ENCODE measurements at regions not wholly inside any gene's neighbourhood (a gene's known extent, or its start where the extent isn't known, plus 50 kb on each side); places are given as distances from the start of the nearest gene placed in this dataset.

- TF ChIP-seq CHD1 (IDR thresholded peaks at IDR 0.05; ENCODE audit: low read depth, low read length): no peak
- peak; percentile 52; the same call in 1 of the 2 replicates for TF ChIP-seq KDM1A (IDR thresholded peaks at IDR 0.05; ENCODE audit: borderline replicate concordance, low read length)
- no peak for TF ChIP-seq HDAC2 (IDR thresholded peaks at IDR 0.05; ENCODE audit: borderline replicate concordance in 1 of 2, low read depth in 2 of 2, low read length in 2 of 2)
- H3K4me2 ChIP-seq (ENCODE audit: insufficient read depth in 1 of 2, low read depth in 2 of 2, low read length in 2 of 2): no peak overlapping the region
- H3K79me2 ChIP-seq (ENCODE audit: control insufficient read depth in 1 of 2, insufficient read depth in 2 of 2, low read length in 2 of 2): no peaks in the 10 kb centered on the region
- H2BK15ac ChIP-seq (ENCODE audit: low read length): no peak overlapping the region; the same call in 1 of the 2 replicates
- peaks cover 0 to 9% (median 2%) of the 10 kb centered on the region in 4 experiments; a peak in 5 of 7 replicates for H3K4me1 ChIP-seq (replicated peaks in 1 of 4; ENCODE audit: control insufficient read depth in 3 of 4, insufficient read depth in 4 of 4, low read length in 3 of 4)
- H3K9ac ChIP-seq (replicated peaks in 1 of 4; ENCODE audit: extremely low read depth in 1 of 4, low read depth in 3 of 4, low read length in 3 of 4): no peak overlapping the region
- no peak overlapping the region for H2BK20ac ChIP-seq (ENCODE audit: low read length)
- H3K4me3 ChIP-seq (ENCODE audit: extremely low read depth in 1 of 4, insufficient read depth in 2 of 4, low read depth in 3 of 4, low read length in 4 of 4): no peak overlapping the region
- no peak overlapping the region for H3K4ac ChIP-seq (replicated peaks; ENCODE audit: insufficient read length, low read depth, low read length)
- H3K9me3 ChIP-seq (ENCODE audit: insufficient read depth in 2 of 2, low read depth in 1 of 2, low read length in 1 of 2): no peaks in the 10 kb centered on the region; a peak in 1 of 4 replicates
- no peaks in the 10 kb centered on the region for H3K23me2 ChIP-seq (ENCODE audit: low read depth, low read length)
- no peak overlapping the region for H3K27ac ChIP-seq (ENCODE audit: low read depth, low read length)
- no peak overlapping the region for H3K14ac ChIP-seq (ENCODE audit: insufficient read length)
- H3K56ac ChIP-seq (replicated peaks; ENCODE audit: insufficient read length, low read depth, low read length): no peak overlapping the region
- H4K5ac ChIP-seq (ENCODE audit: insufficient read length, low read depth, low read length): no peak overlapping the region
- H4K8ac ChIP-seq (ENCODE audit: extremely low read depth, insufficient read depth, low read length): no peak overlapping the region
- H2BK12ac ChIP-seq (ENCODE audit: low read depth, low read length): no peak overlapping the region
- no peaks in the 10 kb centered on the region for H3K27me3 ChIP-seq (replicated peaks in 1 of 4; ENCODE audit: control insufficient read depth in 3 of 4, extremely low read depth in 1 of 4, insufficient read depth in 3 of 4, low read length in 3 of 4)
- POLR2A ChIA-PET (ENCODE audit: partially characterized antibody): no interaction called here
- H3K36me3 ChIP-seq (ENCODE audit: control insufficient read depth in 2 of 4, insufficient read depth in 4 of 4, low read length in 3 of 4): no peaks in the 10 kb centered on the region
- no peak overlapping the region for H2AFZ ChIP-seq (ENCODE audit: low read length)
- DNase-seq (ENCODE audit: low read depth in 1 of 2, low spot score in 2 of 2) (peak in 1 of 2 experiments; percentile 44), FAIRE-seq (no peak)
- 90% methylated on average over 21 of the region's 21 CpGs; no CpG with 5 or more reads in 1 of the 2 experiments for WGBS, 2 experiments (ENCODE audit: extremely low coverage in 1 of 2, insufficient coverage in 1 of 2, insufficient read length in 1 of 2, insufficient replicate concordance in 2 of 2, low coverage in 1 of 2, low lambda C conversion rate in 2 of 2, missing lambda C conversion rate in 1 of 2)
- CTCF ChIA-PET (ENCODE audit: partially characterized antibody): interaction anchor here (1.1 to 3.2 kb wide), 2 partner anchors 18 to 71 kb away, joined by 3 to 12 read pairs; no protein-coding TSS in a partner anchor
- H3K79me1 ChIP-seq (ENCODE audit: low read depth, low read length): no peaks in the 10 kb centered on the region
- no peaks in the 10 kb centered on the region for H4K20me1 ChIP-seq (replicated peaks in 1 of 2; ENCODE audit: control insufficient read depth in 1 of 2, insufficient read depth in 2 of 2, low read length in 2 of 2)
- no peak overlapping the region for H3K23ac ChIP-seq (ENCODE audit: insufficient read length)
- no peak overlapping the region for H2AK5ac ChIP-seq (ENCODE audit: low read depth, low read length)
- no peak overlapping the region for H2BK120ac ChIP-seq (replicated peaks; ENCODE audit: low read depth, low read length)
- no peak overlapping the region for H4K91ac ChIP-seq (replicated peaks; ENCODE audit: insufficient read length, low read length)
- no peak overlapping the region for H2BK5ac ChIP-seq (ENCODE audit: low read depth, low read length)
- no peak overlapping the region for H3K18ac ChIP-seq (ENCODE audit: extremely low read depth, low read length)
Observed at GRCh38 chr4:8706216-8707044, 113.9 kb downstream of the CPZ start.

Measured in H1 (cell line).